GM12892 (cell line): ENCODE measurements at regions not wholly inside any gene's neighbourhood (a gene's known extent, or its start where the extent isn't known, plus 50 kb on each side); places are given as distances from the start of the nearest gene placed in this dataset.
"Not testable (repeated sequence)": the region's sequence is repeated elsewhere in the genome, so short reads cannot be mapped to it uniquely, and the experiment has no call there.

Experiments
- DNase-seq: peaks from one replicate; pipeline ENCODE4 v3.0.0; 2011; ENCODE audit not compliant: insufficient read length
- FAIRE-seq: peaks from 2 replicates; lab custom pipeline; 2011; peaks lifted over from hg19 to GRCh38; lab: Jason Lieb, UNC
- POLR2A ChIP-seq: IDR thresholded peaks from 2 replicates; pipeline ENCODE4 v1.6.1; 2011; ENCODE audit warnings: low read depth, low read length, control low read depth
- POLR2AphosphoS5 ChIP-seq: IDR thresholded peaks from 2 replicates; pipeline ENCODE4 v1.6.1; 2011; ENCODE audit warnings: low read depth, low read length, control low read depth
- TAF1 ChIP-seq: IDR thresholded peaks from 2 replicates; pipeline ENCODE4 v1.6.1; 2011; ENCODE audit warnings: low read depth, mild to moderate bottlenecking, control low read depth, low read length, borderline replicate concordance

DNA sequence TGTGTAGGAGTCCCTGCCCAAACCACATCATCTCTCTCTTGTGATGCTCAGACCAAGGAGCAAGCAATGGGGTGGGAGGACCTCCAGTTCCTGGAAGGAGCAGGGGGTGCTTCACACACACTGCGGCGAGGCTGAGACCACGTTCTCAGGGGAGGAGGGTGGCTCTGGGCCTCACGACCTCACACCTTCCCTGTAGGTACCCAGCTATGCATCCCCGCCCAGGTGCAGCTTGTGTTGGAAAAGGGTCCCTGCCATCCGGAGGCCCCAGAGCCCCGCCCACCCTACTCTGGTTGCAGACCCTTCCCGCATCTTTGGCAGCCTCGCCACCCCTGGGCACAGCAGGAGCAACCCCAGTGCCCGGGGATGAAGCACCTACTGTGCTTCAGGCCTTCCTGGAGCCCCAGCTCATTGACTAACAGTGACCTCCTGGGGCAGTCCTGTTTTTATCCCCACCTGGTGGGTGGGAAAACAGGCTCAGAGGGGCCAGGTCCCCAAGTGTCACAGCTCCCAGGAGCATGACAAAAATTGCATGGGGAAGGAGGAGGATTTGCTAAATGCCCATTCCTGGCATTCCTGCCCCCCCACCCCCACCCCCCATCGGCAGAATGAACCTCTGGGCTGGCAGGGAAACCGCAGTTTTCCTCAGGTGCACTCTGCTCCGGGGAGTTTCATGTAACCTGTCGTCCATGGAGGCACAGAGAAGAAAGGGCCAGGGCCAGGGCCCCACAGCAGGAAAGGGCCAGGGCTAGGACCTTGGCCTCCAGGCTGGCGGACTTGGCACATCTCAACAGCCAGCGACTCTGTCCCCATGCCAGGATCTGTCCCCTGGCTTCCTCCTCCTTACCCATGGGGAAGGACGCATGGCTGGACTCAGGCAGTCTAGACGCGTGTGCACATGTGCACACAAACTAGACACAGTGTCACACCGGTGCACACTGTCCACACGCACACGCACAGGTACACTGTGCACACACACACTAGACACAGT is 81.0 kb downstream of the IGLL1 start:
- TF ChIP-seq TAF1 (no peak), POLR2AphosphoS5 (no peak), POLR2A (no peak)
- DNase-seq (no peak), FAIRE-seq (no peak)

DNA sequence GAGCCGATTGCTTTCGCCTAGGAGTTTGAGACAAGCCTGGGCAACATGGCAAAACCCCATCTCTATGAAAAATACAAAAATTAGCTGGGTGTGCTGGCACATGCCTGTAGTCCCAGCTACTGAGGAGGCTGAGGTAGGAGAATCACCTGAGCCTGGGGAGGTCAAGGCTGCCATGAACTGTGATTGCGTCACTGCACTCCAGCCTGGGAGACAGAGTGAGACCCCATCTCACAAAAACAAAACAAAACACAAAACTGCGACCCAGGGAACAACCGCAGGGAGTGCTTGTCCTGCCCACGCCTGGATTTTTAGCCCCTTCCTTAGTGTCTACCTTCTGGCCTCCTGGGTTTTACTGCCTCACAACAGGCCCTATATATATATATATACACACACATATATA is 82.2 kb downstream of the IGLL1 start:
- DNase-seq, FAIRE-seq: not testable (repeated sequence)

DNA sequence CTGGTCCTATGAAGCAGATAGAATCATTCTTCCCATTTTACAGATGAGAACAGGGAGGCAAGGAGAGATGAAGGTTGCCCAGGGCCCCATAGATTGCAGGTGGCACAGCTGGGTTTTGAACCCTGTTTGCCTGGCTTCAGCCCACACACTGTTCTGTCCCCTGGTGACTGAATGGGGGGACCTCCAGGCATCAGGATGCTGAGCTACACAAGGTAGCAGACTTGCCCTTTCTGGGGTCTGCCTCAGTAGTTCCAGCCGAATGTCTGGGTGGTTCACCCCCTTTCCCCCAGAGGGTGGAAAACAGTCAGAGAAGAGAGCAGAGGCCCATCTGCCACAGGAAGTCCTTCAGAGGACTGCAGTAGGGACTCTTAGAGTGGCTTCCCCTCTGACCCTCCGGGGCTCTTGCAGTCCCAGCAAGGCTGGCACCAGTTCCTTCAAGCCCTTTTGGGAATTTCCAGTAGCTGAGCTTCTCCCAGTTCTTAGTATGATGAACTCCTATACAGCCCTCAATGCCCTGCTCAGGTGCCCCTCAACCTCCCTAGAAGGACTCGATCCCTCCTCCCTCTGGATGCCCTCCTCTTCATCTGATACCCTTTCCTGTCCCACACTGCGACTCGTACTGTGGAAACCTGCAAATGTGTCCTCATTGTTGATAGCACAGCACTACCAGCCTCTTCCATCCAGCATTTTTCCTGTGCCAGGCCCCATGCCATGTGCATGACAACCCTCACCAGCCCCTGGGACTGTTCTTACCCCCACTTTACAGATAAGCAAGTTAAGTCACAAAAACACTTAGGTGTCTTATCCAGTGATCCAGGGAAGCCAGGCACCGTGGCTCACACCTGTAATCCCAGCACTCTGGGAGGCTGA is 82.8 kb downstream of the IGLL1 start:
- no peak for TF ChIP-seq TAF1
- TF ChIP-seq POLR2AphosphoS5: no peak
- no peak for TF ChIP-seq POLR2A
- DNase-seq (no peak), FAIRE-seq (no peak)

DNA sequence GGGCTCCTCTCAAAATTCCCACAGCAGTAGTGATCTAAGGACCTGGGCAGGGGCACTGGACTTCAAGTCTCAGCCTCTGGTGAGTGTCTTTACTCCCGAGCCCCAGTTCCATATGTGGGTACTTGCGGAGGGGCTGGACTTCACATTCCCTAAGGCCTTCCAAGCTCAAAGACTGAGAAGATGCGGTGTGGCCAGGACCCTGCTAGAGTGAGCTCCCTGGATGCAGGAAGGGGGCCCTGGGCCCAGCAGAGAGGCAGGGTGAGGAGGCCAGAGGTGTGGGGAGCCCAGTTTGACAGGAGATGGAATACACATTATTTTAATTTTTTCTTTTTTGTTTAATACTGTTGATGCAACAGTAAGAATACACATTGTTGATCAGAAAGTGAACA is 83.7 kb downstream of the IGLL1 start:
- TF ChIP-seq POLR2A (no peak), POLR2AphosphoS5 (no peak), TAF1 (no peak)
- no peak for DNase-seq
- no peak for FAIRE-seq

DNA sequence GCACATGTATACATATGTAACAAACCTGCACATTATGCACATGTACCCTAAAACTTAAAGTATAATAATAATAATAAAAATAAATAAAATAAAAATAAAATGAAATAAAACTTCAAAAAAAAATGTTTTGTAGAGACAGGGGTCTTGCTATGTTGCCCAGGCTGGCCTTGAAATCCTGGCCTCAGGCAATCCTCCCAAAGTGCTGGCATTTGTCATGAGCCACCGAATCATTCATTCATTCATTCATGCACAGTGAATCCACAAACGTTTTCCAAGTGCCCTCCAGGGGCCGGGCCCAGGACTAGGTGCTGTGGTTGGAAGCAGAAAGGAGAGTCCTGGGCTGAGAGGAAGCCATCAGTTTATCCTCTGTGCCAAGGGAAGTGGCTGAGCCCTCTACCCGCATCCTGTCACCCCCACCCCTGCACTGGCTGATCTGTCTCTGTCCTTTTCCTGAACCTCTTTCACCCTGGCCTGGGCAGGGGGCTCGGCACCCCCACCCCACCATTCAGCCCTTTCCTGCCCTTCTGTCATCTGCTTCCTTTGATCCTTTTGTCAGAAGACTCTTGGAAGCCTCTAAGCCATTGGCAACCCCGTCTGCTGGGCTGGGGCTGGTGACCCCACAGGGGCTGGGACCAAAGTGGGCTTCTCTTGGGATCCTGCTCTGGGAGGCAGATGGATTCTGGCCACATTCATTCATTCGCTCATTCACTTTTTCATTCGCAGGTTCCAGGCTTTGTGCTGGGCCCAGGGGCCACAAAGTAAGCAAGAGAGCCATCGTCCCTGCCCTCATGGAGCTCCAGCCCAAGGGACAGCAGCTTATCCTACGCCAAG is 84.3 kb downstream of the IGLL1 start:
- no peak for TF ChIP-seq TAF1
- TF ChIP-seq POLR2A: no peak
- no peak for TF ChIP-seq POLR2AphosphoS5
- FAIRE-seq (no peak), DNase-seq (no peak)

DNA sequence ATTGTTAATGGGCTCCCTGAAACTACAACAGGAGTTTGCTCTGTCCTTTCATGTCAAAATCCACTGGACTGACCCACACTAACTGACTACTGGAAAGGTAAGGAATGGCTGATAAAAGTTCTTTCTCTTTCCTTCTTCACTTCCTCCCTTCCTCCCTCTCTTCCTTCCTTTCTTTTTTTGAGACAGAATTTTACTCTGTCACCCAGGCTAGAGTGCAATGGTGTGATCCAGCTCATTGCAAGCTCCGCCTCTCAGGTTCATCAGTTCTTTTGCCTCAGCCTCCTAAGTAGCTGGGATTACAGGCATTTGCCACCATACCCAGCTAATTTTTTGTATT is 85.2 kb downstream of the IGLL1 start:
- DNase-seq (no peak), FAIRE-seq (no peak)
- TF ChIP-seq POLR2AphosphoS5 (no peak), TAF1 (no peak), POLR2A (no peak)

DNA sequence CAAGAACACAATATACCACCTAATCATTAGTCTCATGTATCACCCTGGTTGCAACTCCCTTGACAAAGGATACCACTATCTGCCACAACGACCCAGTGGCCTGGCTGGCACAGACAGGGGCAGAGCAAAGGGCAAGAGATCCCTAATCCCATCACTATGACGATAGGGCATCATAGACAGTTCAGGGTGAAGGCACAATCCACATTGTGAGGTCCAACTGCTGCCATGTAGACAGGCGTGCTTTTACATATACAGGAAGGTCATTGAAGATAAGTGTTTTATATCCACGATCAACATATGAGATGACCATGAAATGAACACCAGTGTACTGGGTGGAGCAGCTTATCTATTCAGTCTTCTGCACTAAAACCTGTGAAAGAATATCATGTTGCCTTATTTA is 94.6 kb downstream of the IGLL1 start:
- FAIRE-seq: peak; percentile 84

DNA sequence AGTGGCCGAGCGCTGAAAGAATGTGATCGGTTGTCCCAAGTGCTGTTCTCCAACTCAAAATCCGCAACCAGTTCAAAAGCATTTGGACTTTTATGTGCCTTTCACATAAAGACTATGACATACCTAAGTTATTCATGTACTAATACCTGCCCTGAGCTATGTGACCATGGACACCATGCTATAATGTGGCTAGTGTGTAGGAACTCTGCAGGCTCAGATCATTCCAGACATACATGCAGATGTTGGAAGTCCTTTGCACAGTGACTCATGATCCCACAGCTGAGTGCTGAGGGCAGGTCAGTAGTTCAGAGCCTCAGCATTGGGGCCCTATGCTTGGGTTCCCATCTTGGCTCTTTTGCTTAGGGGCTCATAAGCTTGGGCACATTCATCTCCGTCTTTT is 95.4 kb downstream of the IGLL1 start:
- TF ChIP-seq POLR2A: no peak
- no peak for TF ChIP-seq TAF1
- TF ChIP-seq POLR2AphosphoS5: no peak
- FAIRE-seq (no peak), DNase-seq (no peak)

More for the DNA sequence above, 94.6 kb downstream of the IGLL1 start:
- no peak for DNase-seq
- TF ChIP-seq POLR2A (no peak), TAF1 (no peak), POLR2AphosphoS5 (no peak)

DNA sequence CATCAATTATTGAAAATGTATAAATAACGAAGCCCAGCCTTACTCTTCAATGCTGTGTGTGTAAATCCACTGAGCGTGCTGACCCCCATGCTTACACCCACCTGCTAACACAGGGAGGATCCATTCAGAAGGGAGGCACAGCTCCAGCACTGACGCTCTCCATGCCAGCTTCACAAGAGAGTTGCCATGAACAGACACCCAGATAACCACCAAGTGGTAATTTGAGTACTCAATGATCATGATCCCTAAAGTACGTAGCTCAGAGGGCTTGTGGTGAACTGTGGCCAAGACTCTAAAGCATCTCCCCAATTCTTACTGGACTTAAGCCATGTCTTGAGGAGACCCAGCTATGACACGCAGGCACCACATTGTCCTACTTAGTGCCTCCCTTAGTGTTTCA is 98.7 kb downstream of the IGLL1 start:
- DNase-seq (no peak), FAIRE-seq (no peak)
- no peak for TF ChIP-seq POLR2AphosphoS5
- TF ChIP-seq TAF1: no peak
- no peak for TF ChIP-seq POLR2A

DNA sequence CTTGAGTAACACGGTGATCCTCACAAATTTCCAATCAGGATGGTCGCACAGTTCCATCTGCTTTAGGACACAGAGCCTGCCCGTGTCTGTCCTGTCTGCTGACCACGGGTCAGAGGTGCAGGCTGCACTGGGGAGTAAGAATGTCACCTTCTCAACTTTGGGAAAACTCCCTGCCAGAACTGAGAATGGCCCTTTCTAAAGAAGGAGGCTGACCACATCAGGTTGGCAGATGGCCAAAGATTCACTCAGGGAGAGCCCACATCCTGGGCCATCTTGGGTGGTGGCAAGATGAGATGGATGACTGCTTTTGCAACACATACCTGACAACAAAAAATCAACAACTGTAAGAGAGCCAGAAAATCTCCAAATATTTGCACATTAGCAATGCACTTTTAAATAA is 101.9 kb downstream of the IGLL1 start:
- TF ChIP-seq POLR2A (no peak), TAF1 (no peak), POLR2AphosphoS5 (no peak)
- no peak for FAIRE-seq
- DNase-seq: no peak

DNA sequence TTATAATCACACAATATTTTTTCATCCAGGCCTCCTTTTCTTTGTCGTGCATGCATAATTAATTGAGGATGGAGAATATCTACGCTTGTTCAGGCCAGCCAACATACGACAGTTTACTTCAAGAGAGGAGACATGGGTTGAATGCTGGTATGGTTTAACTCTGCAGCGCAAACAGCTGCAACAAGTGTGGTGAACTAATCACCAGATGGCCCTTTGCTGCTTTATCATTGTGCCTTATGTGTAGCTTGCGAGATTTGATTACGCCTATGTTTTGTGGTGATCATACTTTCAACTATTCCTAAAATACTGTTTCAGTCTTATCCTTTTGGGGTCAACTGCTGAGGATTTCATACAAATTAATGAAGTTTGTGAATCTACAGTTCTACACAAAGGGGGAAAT is 105.6 kb downstream of the IGLL1 start:
- not testable (repeated sequence) for FAIRE-seq, DNase-seq

DNA sequence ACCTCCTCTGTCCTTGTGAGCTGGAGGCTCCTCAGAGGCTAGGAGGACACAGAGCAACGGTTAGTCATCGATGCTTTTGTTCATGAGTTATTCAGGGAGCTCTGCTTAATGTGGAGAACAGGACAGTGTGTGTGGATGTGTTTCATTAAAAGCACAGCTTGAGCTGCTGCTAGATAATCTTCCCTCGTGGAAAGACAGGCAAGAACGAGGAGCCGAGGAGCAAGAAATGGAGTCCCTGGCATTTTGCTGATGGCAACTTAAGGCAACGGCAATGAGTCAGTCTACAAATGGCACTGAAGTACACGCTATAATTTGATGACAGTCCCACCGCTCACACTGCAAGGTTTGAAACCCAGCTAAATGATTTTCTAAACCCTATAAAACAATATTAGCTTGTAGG is 106.2 kb downstream of the IGLL1 start:
- DNase-seq: no peak

DNA sequence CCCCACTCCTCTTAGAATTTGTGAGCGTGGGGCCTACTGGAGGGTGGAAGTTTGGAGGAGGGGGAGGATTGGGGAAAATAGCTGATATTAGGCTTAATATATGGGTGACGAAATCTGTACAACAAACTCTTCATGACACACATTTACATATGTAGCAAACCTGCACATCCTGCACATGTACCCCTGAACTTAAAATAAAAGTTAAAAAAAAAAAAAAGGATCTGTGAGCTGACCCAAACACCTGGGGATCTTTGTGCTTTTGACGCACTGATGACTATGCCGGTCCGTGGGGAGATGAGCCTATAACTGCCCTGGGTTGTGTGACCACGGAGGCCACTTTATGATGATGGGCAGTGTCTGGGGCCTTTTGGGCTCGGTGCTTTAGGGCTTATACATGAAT is 107.7 kb downstream of the IGLL1 start:
- FAIRE-seq, DNase-seq: not testable (repeated sequence)

More for the DNA sequence above, 106.2 kb downstream of the IGLL1 start:
- no peak for FAIRE-seq
- TF ChIP-seq TAF1: no peak
